AG04450 (cell line): ENCODE measurements at regions not wholly inside any gene's neighbourhood (a gene's known extent, or its start where the extent isn't known, plus 50 kb on each side); places are given as distances from the start of the nearest gene placed in this dataset.

Source experiments
- CTCF ChIA-PET: fragments of 300-600, 350-600 bp; formaldehyde crosslinking; extraction: SDS; loops from one replicate; lab custom pipeline; 2022; ENCODE audit warnings: antibody characterized with exemption, inconsistent platforms; lab: Charles Lee
- POLR2A ChIA-PET: fragments of 350-600 bp; formaldehyde crosslinking; extraction: SDS; loops from one replicate; lab custom pipeline; 2021; ENCODE audit warnings: antibody characterized with exemption, inconsistent platforms; lab: Yijun Ruan, JAX
- DNase-seq: peaks from one replicate; pipeline ENCODE4 v3.0.0-alpha.2; 2011; ENCODE audit warnings: low read depth, low spot score
- H3K27ac ChIP-seq: one replicate; pipeline ENCODE4 v1.5.1; 2012; ENCODE audit warnings: low read depth, low read length, control low read depth
- H3K27me3 ChIP-seq: one replicate; pipeline ENCODE4 v1.6.0; 2012; ENCODE audit warnings: low read length; ENCODE audit not compliant: control insufficient read depth, insufficient read depth
- H3K4me3 ChIP-seq: 2 replicates; pipeline ENCODE4 v1.5.1; 2011; ENCODE audit warnings: mild to moderate bottlenecking, low read depth, low read length, control low read depth
- H3K9me3 ChIP-seq: 2 replicates; pipeline ENCODE4 v1.5.1; 2012; ENCODE audit warnings: low read length; ENCODE audit not compliant: control insufficient read depth, insufficient read depth
- TF ChIP-seq, protein P1 (sequence below): IDR thresholded peaks from 2 replicates; pipeline ENCODE4 v1.5.1; 2011; ENCODE audit warnings: low read depth, low read length, control low read depth, inconsistent platforms

DNA sequence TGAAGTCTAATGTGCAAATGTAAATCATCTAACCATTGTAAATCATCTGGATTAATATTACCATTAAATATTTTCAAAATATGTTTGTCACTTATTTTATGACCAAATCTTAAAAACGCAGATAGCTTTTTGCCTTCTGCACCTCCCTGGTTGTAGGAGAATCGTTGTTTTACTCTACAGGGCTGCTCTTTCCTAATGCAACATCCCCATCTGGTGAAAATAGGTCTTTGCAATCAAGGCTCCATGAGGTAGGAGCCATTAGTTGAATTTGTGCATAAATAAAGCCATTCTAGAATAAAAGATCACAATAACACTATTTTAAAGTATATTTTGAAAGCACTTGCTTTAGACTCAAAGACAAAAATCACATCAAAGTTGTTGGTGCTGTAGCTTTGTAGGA lies 535.6 kb upstream of the AGTR1 start:
- H3K4me3 ChIP-seq: no peak overlapping the region
- no peak for DNase-seq
- ChIA-PET POLR2A (no interaction called here), CTCF (no interaction called here)
- H3K9me3 ChIP-seq: no peaks in the 10 kb centered on the region
- H3K27ac ChIP-seq: no peak overlapping the region
- TF ChIP-seq, protein P1, sequence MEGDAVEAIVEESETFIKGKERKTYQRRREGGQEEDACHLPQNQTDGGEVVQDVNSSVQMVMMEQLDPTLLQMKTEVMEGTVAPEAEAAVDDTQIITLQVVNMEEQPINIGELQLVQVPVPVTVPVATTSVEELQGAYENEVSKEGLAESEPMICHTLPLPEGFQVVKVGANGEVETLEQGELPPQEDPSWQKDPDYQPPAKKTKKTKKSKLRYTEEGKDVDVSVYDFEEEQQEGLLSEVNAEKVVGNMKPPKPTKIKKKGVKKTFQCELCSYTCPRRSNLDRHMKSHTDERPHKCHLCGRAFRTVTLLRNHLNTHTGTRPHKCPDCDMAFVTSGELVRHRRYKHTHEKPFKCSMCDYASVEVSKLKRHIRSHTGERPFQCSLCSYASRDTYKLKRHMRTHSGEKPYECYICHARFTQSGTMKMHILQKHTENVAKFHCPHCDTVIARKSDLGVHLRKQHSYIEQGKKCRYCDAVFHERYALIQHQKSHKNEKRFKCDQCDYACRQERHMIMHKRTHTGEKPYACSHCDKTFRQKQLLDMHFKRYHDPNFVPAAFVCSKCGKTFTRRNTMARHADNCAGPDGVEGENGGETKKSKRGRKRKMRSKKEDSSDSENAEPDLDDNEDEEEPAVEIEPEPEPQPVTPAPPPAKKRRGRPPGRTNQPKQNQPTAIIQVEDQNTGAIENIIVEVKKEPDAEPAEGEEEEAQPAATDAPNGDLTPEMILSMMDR: no peak
- no peaks in the 10 kb centered on the region for H3K27me3 ChIP-seq

GRCh38 chr3:148168347-148168746 lies 529.4 kb upstream of the AGTR1 start:
- no peak for DNase-seq
- CTCF ChIA-PET: no interaction called here
- POLR2A ChIA-PET: no interaction called here
- no peaks in the 10 kb centered on the region for H3K27me3 ChIP-seq
- no peaks in the 10 kb centered on the region for H3K9me3 ChIP-seq
- TF ChIP-seq, protein P1: no peak
- H3K27ac ChIP-seq: no peak overlapping the region
- H3K4me3 ChIP-seq: no peak overlapping the region

GRCh38 chr3:148173851-148174250 lies 523.9 kb upstream of the AGTR1 start:
- CTCF ChIA-PET: no interaction called here
- no peak for DNase-seq
- POLR2A ChIA-PET: no interaction called here
- Histone ChIP-seq H3K27me3 (no peaks in the 10 kb centered on the region), H3K4me3 (no peak overlapping the region), H3K27ac (no peak overlapping the region), H3K9me3 (no peaks in the 10 kb centered on the region)
- TF ChIP-seq, protein P1: no peak

DNA sequence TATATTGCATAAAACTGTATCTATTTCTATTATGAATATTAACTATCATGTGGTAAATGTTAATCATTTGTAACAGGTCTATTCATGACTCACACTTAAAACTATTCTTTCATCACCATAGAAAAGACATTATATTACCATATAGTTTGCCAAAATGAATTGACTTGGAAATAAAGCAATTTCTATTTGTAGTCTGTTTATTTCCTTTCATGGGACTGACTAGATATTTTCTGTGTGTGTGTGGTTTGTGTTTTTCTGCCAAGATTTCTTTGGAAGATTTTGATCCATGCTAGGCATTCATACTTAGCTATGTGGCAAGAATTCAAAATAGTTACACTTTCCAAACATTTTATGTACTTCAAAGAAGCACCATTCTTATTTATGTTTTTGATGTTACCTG lies 522.5 kb upstream of the AGTR1 start:
- POLR2A ChIA-PET: no interaction called here

DNA sequence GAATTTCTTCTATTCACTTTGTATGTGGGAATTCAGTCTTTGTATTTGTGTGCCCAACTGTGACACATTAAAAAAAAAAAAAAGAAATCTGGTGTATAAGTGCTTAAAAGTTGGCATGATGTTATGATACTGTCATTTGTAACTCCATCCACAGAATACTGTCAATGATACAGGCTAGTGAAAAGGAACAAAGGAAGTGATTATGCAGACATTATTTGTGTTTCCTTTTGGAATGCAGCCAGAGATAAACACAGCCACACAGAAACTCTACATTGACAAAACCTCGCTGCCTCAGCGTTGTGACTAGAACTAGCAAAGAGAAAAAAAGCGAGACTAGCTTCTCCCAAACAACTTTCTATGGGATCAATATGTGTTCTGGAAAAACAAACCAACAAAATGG lies 519.2 kb upstream of the AGTR1 start:
- no peak for DNase-seq

More for the DNA sequence above, 522.5 kb upstream of the AGTR1 start:
- no peak overlapping the region for H3K4me3 ChIP-seq
- CTCF ChIA-PET: interaction anchor here (1.0 kb wide), 1 partner anchor 11 kb away, joined by 3 read pairs; no protein-coding TSS in a partner anchor
- H3K9me3 ChIP-seq: no peaks in the 10 kb centered on the region
- TF ChIP-seq, protein P1: no peak
- no peak for DNase-seq
- H3K27ac ChIP-seq: no peak overlapping the region
- H3K27me3 ChIP-seq: no peaks in the 10 kb centered on the region

More for the DNA sequence above, 519.2 kb upstream of the AGTR1 start:
- CTCF ChIA-PET: no interaction called here
- H3K4me3 ChIP-seq: no peak overlapping the region
- POLR2A ChIA-PET: interaction anchor here (0.7 kb wide), 1 partner anchor 623 kb away, joined by 4 read pairs; no protein-coding TSS in a partner anchor
- TF ChIP-seq, protein P1: no peak
- H3K27me3 ChIP-seq: no peaks in the 10 kb centered on the region
- H3K27ac ChIP-seq: no peak overlapping the region
- H3K9me3 ChIP-seq: no peaks in the 10 kb centered on the region
